Astrocyte (in vitro differentiated cells and primary cell): ENCODE measurements at regions not wholly inside any gene's neighbourhood (a gene's known extent, or its start where the extent isn't known, plus 50 kb on each side); places are given as distances from the start of the nearest gene placed in this dataset.
A peak's percentile ranks its signal among the peaks of the same experiment; 100 is the strongest.

Experiments used
- DNase-seq: peaks from one replicate; pipeline ENCODE4 v3.0.0-alpha.2; 2010; ENCODE audit warnings: low read depth
- FAIRE-seq: peaks from 2 replicates; lab custom pipeline; 2011; peaks lifted over from hg19 to GRCh38; lab: Jason Lieb, UNC
- H2AFZ ChIP-seq: 2 replicates; pipeline ENCODE4 v1.6.0; 2012; ENCODE audit warnings: low read depth, low read length, inconsistent platforms
- H3K27ac ChIP-seq: 2 replicates; pipeline ENCODE4 v1.5.1; 2011; ENCODE audit warnings: low read depth, low read length, inconsistent platforms
- H3K27me3 ChIP-seq: 2 replicates; pipeline ENCODE4 v1.6.0; 2011; ENCODE audit warnings: low read length, inconsistent platforms; ENCODE audit not compliant: insufficient read depth
- H3K36me3 ChIP-seq: 2 replicates; pipeline ENCODE4 v1.5.1; 2011; ENCODE audit warnings: low read length, inconsistent platforms; ENCODE audit not compliant: insufficient read depth
- H3K4me1 ChIP-seq: 2 replicates; pipeline ENCODE4 v1.5.1; 2011; ENCODE audit warnings: low read length, inconsistent platforms; ENCODE audit not compliant: insufficient read depth
- H3K4me2 ChIP-seq: 2 replicates; pipeline ENCODE4 v1.6.0; 2012; ENCODE audit warnings: low read length, inconsistent platforms
- H3K4me3 ChIP-seq: 2 replicates; pipeline ENCODE4 v1.5.1; 2011; ENCODE audit warnings: low read depth, mild to moderate bottlenecking, low read length, inconsistent platforms; ENCODE audit not compliant: insufficient read depth
- H3K79me2 ChIP-seq: 2 replicates; pipeline ENCODE4 v1.6.0; 2012; ENCODE audit warnings: mild to moderate bottlenecking, low read length, inconsistent platforms; ENCODE audit not compliant: insufficient read depth
- H3K9ac ChIP-seq: 2 replicates; pipeline ENCODE4 v1.6.0; 2012; ENCODE audit warnings: mild to moderate bottlenecking, low read length, inconsistent platforms
- H3K9me3 ChIP-seq: 2 replicates; pipeline ENCODE4 v1.5.1; 2012; ENCODE audit warnings: low read depth, mild to moderate bottlenecking, low read length, inconsistent platforms; ENCODE audit not compliant: insufficient read depth
- H4K20me1 ChIP-seq: 2 replicates; pipeline ENCODE4 v1.6.0; 2012; ENCODE audit warnings: low read length, inconsistent platforms; ENCODE audit not compliant: insufficient read depth
- H3K27ac Mint-ChIP-seq: one replicate; pipeline ENCODE4 v1.8.0; 2021; ENCODE audit warnings: mild to moderate bottlenecking, mixed read lengths; ENCODE audit not compliant: unreplicated experiment
- H3K27me3 Mint-ChIP-seq: one replicate; pipeline ENCODE4 v1.8.0; 2021; ENCODE audit warnings: low read depth, mixed read lengths; ENCODE audit not compliant: unreplicated experiment
- H3K36me3 Mint-ChIP-seq: one replicate; pipeline ENCODE4 v1.8.0; 2021; ENCODE audit warnings: low read depth, mixed read lengths; ENCODE audit not compliant: unreplicated experiment
- H3K4me1 Mint-ChIP-seq: one replicate; pipeline ENCODE4 v1.8.0; 2021; ENCODE audit warnings: low read depth, mixed read lengths; ENCODE audit not compliant: unreplicated experiment
- H3K4me3 Mint-ChIP-seq: one replicate; pipeline ENCODE4 v1.8.0; 2021; ENCODE audit warnings: mild to moderate bottlenecking, moderate library complexity, mixed read lengths; ENCODE audit not compliant: unreplicated experiment
- H3K9me3 Mint-ChIP-seq: one replicate; pipeline ENCODE4 v1.8.0; 2021; ENCODE audit warnings: mild to moderate bottlenecking, mixed read lengths; ENCODE audit not compliant: unreplicated experiment
- CTCF ChIP-seq: IDR thresholded peaks from 2 replicates; pipeline ENCODE4 v1.5.1; 2011; ENCODE audit warnings: low read depth, mild to moderate bottlenecking, inconsistent platforms, low read length, moderate library complexity; ENCODE audit not compliant: insufficient read depth
- EZH2 ChIP-seq: IDR thresholded peaks from 2 replicates; pipeline ENCODE4 v1.6.1; 2012; ENCODE audit warnings: mild to moderate bottlenecking, low read length, inconsistent platforms; ENCODE audit not compliant: insufficient read depth

- H3K27me3 Mint-ChIP-seq, result no peaks in the 10 kb centered on the region
- DNase-seq (no peak), FAIRE-seq (no peak)
- no peaks in the 10 kb centered on the region for H3K9me3 ChIP-seq
- H3K9ac ChIP-seq, result no peak overlapping the region
- H3K36me3 Mint-ChIP-seq, result no peaks in the 10 kb centered on the region
- H3K36me3 ChIP-seq, result no peaks in the 10 kb centered on the region
- H3K27ac ChIP-seq, result no peak overlapping the region
- H3K4me2 ChIP-seq, result no peak overlapping the region
- no peaks in the 10 kb centered on the region for H3K4me1 Mint-ChIP-seq
- TF ChIP-seq EZH2, result no peak
- H3K4me1 ChIP-seq, result no peaks in the 10 kb centered on the region
- no peaks in the 10 kb centered on the region for H3K79me2 ChIP-seq
- H3K27me3 ChIP-seq, result no peaks in the 10 kb centered on the region
- H3K27ac Mint-ChIP-seq, result no peak overlapping the region
- no peak overlapping the region for H2AFZ ChIP-seq
- no peaks in the 10 kb centered on the region for H4K20me1 ChIP-seq
- H3K4me3 ChIP-seq, result no peak overlapping the region
- peaks cover 10% of the 10 kb centered on the region for H3K9me3 Mint-ChIP-seq
- H3K4me3 Mint-ChIP-seq, result no peak overlapping the region
Observed at GRCh38 chr4:108227923-108228322, 59.2 kb upstream of the LEF1 start.

GRCh38 chr4:108224611-108225053 is 55.9 kb upstream of the LEF1 start:
- Histone ChIP-seq H4K20me1 (no peaks in the 10 kb centered on the region), H2AFZ (no peak overlapping the region), H3K4me3 (no peak overlapping the region), H3K9me3 (no peaks in the 10 kb centered on the region), H3K27me3 (no peaks in the 10 kb centered on the region), H3K4me1 (no peaks in the 10 kb centered on the region), H3K36me3 (no peaks in the 10 kb centered on the region), H3K79me2 (no peaks in the 10 kb centered on the region), H3K4me2 (peak overlapping the region; percentile 15), H3K9ac (no peak overlapping the region), H3K27ac (no peak overlapping the region)
- FAIRE-seq (no peak), DNase-seq (peak; percentile 65)
- Mint-ChIP-seq H3K4me3 (no peak overlapping the region), H3K9me3 (peaks cover 3% of the 10 kb centered on the region), H3K27ac (no peak overlapping the region), H3K27me3 (no peaks in the 10 kb centered on the region), H3K36me3 (no peaks in the 10 kb centered on the region), H3K4me1 (no peaks in the 10 kb centered on the region)
- no peak for TF ChIP-seq CTCF
- TF ChIP-seq EZH2, result no peak

GRCh38 chr4:108223313-108223712 is 54.6 kb upstream of the LEF1 start:
- H3K4me3 Mint-ChIP-seq, result no peak overlapping the region
- H3K27me3 Mint-ChIP-seq, result no peaks in the 10 kb centered on the region
- H3K36me3 ChIP-seq, result no peaks in the 10 kb centered on the region
- no peaks in the 10 kb centered on the region for H3K27me3 ChIP-seq
- no peaks in the 10 kb centered on the region for H3K4me1 ChIP-seq
- no peaks in the 10 kb centered on the region for H3K79me2 ChIP-seq
- H4K20me1 ChIP-seq, result no peaks in the 10 kb centered on the region
- DNase-seq, result no peak
- H3K36me3 Mint-ChIP-seq, result no peaks in the 10 kb centered on the region
- TF ChIP-seq EZH2 (no peak), CTCF (no peak)
- no peak overlapping the region for H3K4me2 ChIP-seq
- H3K4me3 ChIP-seq, result no peak overlapping the region
- no peaks in the 10 kb centered on the region for H3K9me3 ChIP-seq
- no peaks in the 10 kb centered on the region for H3K4me1 Mint-ChIP-seq
- H3K27ac Mint-ChIP-seq, result no peak overlapping the region
- peaks cover 7% of the 10 kb centered on the region for H3K9me3 Mint-ChIP-seq
- FAIRE-seq, result no peak
- H3K27ac ChIP-seq, result no peak overlapping the region
- H3K9ac ChIP-seq, result no peak overlapping the region
- no peak overlapping the region for H2AFZ ChIP-seq
